Subcutaneous abdominal adipose tissue (tissue), 5 donors: ENCODE measurements at regions not wholly inside any gene's neighbourhood (a gene's known extent, or its start where the extent isn't known, plus 50 kb on each side); places are given as distances from the start of the nearest gene placed in this dataset.

Experiments used
- H3K27ac ChIP-seq: one replicate; pipeline ENCODE4 v1.7.0; 2013; ENCODE audit warnings: low read depth, mild to moderate bottlenecking, inconsistent platforms, low read length, moderate library complexity
- H3K27me3 ChIP-seq, 5 donors: one replicate each; pipeline ENCODE4 v1.7.0; 2013; ENCODE audit warnings: low read length in 5 of 5, inconsistent platforms in 1 of 5; ENCODE audit not compliant: control insufficient read depth in 5 of 5, insufficient read depth in 4 of 5
- H3K36me3 ChIP-seq, 5 donors: one replicate each; pipeline ENCODE4 v1.7.0; 2013; ENCODE audit warnings: low read length in 5 of 5; ENCODE audit not compliant: control insufficient read depth in 5 of 5, insufficient read depth in 5 of 5
- H3K4me1 ChIP-seq, 5 donors: one replicate each; pipeline ENCODE4 v1.7.0; 2013; ENCODE audit warnings: low read length in 5 of 5, mild to moderate bottlenecking in 3 of 5, moderate library complexity in 1 of 5; ENCODE audit not compliant: control insufficient read depth in 5 of 5, insufficient read depth in 5 of 5
- H3K4me3 ChIP-seq, 5 donors: one replicate each; pipeline ENCODE4 v1.7.0; 2013; ENCODE audit warnings: low read length in 5 of 5, low read depth in 1 of 5
- H3K9ac ChIP-seq, 5 donors: one replicate each; pipeline ENCODE4 v1.7.0; 2013; ENCODE audit warnings: low read length in 5 of 5, mild to moderate bottlenecking in 4 of 5, moderate library complexity in 3 of 5
- H3K9me3 ChIP-seq, 5 donors: one replicate each; pipeline ENCODE4 v1.7.0; 2013; ENCODE audit warnings: low read length in 5 of 5; ENCODE audit not compliant: control insufficient read depth in 5 of 5
- donor health status: healthy.
- donor health status: healthy.
- donor health status: healthy.
- donor health status: healthy.
- donor health status: healthy.

DNA sequence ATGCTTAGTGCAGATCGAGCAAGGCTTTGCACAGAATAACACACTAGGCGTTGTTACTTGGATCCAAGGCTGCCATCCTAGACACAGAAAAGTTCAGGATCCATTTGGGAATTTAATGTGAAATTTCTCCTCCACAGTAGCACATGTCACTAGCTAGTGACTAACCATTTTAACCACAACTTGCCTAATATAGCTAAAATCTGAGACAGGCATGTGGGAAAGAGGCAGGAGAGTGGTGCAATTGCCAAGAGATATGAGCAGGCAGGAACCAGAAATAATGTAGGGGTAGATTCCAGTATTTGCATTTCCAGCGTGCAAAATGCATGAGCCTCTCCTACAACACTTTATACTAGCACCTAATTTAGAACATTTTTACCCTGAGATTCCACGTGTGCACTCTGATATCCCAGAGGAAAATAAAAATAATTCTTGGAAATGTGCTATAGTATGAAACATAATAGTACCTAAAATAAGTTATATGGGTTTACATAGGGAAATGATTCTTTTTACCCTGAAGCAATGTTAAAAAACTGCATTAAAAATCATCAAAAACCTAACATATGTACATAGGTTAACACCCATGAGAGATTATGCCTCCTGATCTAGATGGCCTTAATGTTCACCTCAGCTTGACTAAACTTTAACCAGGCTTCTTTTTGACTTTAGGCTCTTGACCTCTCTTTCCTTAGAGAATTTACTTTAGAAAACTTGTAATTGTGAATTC is 1230.6 kb upstream of the NUDT12 start:
- no peaks in the 10 kb centered on the region for H3K9me3 ChIP-seq
- no peak overlapping the region for H3K27ac ChIP-seq
- H3K4me1 ChIP-seq, result no peaks in the 10 kb centered on the region
- no peak overlapping the region for H3K4me3 ChIP-seq
- H3K27me3 ChIP-seq, result no peaks in the 10 kb centered on the region
- no peak overlapping the region for H3K9ac ChIP-seq
- H3K36me3 ChIP-seq, result no peaks in the 10 kb centered on the region

DNA sequence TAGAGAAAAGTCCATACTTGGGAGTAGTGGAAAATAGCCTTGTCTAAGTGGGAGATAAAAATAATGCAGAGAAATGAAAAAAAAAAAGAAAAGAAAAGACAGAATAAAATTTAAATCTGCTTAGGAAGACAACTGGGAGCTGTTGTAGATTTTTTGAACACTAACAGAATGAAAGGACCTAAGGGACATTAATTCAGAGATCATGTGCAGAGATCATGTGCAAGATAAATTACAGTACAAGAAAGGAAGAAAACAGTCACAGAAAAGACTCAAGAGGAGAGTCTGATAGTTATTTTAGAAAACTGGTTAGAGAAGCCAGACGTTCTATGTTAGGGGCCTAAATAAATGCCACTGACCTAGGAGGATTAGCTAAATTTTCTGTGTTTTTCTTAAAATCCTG is 1226.8 kb upstream of the NUDT12 start:
- H3K9me3 ChIP-seq, result no peaks in the 10 kb centered on the region
- no peaks in the 10 kb centered on the region for H3K27me3 ChIP-seq
- no peak overlapping the region for H3K4me3 ChIP-seq
- H3K4me1 ChIP-seq, result no peaks in the 10 kb centered on the region
- H3K27ac ChIP-seq, result no peak overlapping the region
- no peaks in the 10 kb centered on the region for H3K36me3 ChIP-seq
- no peak overlapping the region for H3K9ac ChIP-seq

DNA sequence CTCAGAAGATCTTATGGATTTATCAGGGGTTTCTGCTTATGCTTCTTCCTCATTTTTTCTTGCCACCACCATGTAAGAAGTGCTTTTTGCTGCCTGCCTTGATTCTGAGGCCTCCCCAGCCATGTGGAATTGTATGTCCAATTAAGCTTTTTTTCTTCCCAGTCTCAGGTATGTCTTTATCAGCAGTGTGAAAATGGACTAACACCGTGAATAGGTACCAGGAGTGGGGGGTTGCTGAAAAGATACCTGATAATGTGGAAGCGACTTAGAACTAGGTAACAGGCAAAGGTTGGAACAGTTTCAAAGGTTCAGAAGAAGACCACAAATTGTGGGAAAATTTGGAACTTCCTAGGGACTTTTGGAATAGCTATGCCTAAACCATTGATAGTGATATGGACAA is 1222.5 kb upstream of the NUDT12 start:
- Histone ChIP-seq H3K4me1 (no peaks in the 10 kb centered on the region), H3K9ac (no peak overlapping the region), H3K27ac (no peak overlapping the region), H3K9me3 (no peaks in the 10 kb centered on the region), H3K36me3 (no peaks in the 10 kb centered on the region), H3K4me3 (no peak overlapping the region), H3K27me3 (no peaks in the 10 kb centered on the region)

DNA sequence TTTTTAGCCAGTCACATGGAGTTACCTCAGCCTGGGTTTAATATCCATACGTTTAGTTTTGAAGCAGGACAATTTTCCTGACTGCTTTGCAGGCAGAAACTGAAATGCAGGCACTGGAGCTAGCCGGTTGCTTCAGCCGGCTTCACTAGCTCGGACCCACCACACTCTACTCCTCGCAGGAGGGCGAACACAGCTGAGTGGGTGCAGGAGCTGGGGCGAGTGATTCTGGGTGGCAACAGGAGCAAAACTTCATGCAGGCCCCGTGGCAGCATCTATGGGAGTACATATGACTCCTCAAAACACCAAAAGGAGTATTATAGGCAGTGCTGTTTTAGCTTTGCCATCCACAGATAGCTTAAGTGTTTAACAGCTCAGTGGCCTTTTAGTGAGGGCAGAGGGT is 1211.8 kb upstream of the NUDT12 start:
- Histone ChIP-seq H3K4me1 (no peaks in the 10 kb centered on the region), H3K36me3 (no peaks in the 10 kb centered on the region), H3K27me3 (no peaks in the 10 kb centered on the region), H3K4me3 (no peak overlapping the region), H3K9ac (no peak overlapping the region), H3K27ac (no peak overlapping the region), H3K9me3 (peaks cover 0 to 5% (median 0%) of the 10 kb centered on the region in 5 donors)

DNA sequence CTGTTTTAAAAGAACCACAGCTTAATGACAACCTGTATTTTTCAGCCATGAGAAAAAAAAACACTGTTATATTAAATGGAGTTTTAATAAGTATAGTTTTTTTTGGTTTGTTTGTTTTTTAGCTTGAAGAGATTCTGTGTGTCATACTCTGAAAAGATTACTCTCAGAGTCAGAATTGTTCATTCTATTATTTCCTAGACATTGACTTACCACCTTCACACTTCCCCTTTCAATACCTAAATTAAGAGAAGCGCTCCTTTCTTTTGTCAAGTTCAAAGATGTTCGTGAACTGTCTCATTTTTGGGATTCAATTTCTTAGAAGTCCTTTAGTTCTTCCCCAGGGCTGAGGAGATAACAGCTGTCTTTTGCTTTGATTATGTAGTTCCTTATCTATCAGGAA is 1201.6 kb upstream of the NUDT12 start:
- H3K9ac ChIP-seq, result no peak overlapping the region
- no peaks in the 10 kb centered on the region for H3K9me3 ChIP-seq
- no peak overlapping the region for H3K27ac ChIP-seq
- no peak overlapping the region for H3K4me3 ChIP-seq
- H3K27me3 ChIP-seq, result no peaks in the 10 kb centered on the region
- no peaks in the 10 kb centered on the region for H3K36me3 ChIP-seq
- H3K4me1 ChIP-seq, result no peaks in the 10 kb centered on the region

DNA sequence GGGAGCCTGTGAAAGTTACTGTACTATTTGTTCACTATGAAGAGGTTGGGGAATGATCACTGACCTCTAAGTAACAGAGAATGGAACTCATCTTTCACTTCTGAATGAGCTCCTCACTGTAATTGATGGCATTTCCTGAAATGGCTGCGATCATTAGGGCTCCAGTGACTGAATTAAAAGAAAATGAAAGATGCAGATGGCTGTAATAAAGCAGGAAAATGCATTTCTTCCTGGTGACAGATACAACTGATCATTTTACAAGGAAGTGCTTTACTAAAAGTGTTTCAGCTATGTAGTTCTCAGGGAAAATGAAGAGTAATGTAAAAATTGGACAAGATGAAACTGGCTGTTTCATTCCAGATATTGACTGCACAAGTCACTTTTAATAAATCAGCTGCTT is 1200.6 kb upstream of the NUDT12 start:
- Histone ChIP-seq H3K4me3 (no peak overlapping the region), H3K9me3 (no peaks in the 10 kb centered on the region), H3K4me1 (no peaks in the 10 kb centered on the region), H3K9ac (no peak overlapping the region), H3K27me3 (no peaks in the 10 kb centered on the region), H3K27ac (no peak overlapping the region), H3K36me3 (no peaks in the 10 kb centered on the region)

DNA sequence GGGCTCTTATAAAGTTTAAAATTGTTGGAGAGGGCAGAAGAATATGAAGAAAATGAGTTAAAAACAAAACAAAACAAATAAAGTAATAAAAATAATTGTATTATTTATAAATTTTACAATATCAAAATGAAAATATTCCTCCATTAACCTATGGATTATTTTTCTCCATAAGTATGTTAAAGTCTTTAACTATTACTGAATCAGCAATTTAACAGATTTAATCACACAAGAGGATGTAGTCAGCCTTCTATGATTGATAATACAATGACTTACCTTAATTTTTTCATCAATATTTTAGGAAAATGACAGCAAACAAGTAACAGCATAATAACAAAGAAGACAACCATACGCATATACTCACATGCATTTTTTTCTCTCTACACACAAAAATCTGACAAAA is 1195.3 kb upstream of the NUDT12 start:
- no peaks in the 10 kb centered on the region for H3K9me3 ChIP-seq
- H3K27me3 ChIP-seq, result no peaks in the 10 kb centered on the region
- H3K4me3 ChIP-seq, result no peak overlapping the region
- H3K9ac ChIP-seq, result no peak overlapping the region
- no peaks in the 10 kb centered on the region for H3K4me1 ChIP-seq
- H3K36me3 ChIP-seq, result no peaks in the 10 kb centered on the region
- no peak overlapping the region for H3K27ac ChIP-seq

DNA sequence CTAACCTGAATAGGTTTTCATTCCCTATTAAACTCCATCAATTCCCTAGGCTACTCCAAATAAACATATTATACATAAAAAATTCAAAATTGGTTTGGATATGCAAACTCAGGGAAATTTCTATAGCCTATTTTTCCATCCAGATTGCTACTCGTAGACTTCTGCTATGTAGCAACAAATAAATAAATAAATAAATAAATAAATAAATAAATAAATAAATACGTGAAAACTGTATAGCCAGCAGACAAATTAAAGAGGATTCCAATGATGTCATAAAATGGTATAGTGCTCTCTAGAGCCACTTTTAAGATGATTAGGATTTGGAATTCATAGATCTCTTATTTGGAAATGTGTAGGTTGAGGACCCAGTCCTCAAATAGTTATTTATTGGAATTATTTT is 1193.2 kb upstream of the NUDT12 start:
- no peak overlapping the region for H3K9ac ChIP-seq

DNA sequence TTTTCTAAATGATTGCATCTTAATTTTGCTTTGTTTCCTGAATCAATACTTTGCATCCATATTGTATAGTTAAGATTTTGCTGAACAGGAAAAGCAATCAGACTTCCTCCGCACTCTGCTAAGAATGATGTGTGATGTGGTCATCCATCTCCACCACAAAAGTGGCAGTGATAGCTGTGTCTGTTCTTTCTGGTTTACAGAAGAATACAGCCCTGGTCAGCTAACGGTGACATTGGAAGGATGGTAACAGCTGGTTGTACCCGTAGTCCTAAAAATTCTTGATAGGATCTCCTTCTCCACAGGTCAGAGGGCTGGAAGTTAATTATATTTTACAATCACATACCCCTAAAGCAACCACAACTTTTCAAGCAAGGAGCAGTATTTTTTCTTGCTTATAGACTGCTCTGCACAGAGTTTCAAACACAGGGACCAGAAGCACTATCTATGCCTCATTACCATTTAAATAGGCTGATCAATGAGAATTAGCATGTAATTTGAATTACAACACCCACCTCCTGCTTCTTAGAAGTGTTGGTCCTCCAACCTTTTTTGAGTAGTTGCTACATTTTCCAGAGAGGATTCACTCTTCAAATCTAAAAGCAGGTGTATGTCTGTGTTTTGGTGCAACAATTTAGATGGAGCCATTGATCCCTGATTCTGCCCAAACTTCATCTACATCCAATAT is 1191.9 kb upstream of the NUDT12 start:
- Histone ChIP-seq H3K27ac (no peak overlapping the region), H3K27me3 (no peaks in the 10 kb centered on the region), H3K4me1 (no peaks in the 10 kb centered on the region), H3K36me3 (no peaks in the 10 kb centered on the region), H3K9ac (no peak overlapping the region), H3K9me3 (no peaks in the 10 kb centered on the region), H3K4me3 (no peak overlapping the region)

More for the DNA sequence above, 1193.2 kb upstream of the NUDT12 start:
- Histone ChIP-seq H3K4me1 (no peaks in the 10 kb centered on the region), H3K36me3 (no peaks in the 10 kb centered on the region), H3K4me3 (no peak overlapping the region), H3K27me3 (no peaks in the 10 kb centered on the region), H3K9me3 (no peaks in the 10 kb centered on the region), H3K27ac (no peak overlapping the region)

DNA sequence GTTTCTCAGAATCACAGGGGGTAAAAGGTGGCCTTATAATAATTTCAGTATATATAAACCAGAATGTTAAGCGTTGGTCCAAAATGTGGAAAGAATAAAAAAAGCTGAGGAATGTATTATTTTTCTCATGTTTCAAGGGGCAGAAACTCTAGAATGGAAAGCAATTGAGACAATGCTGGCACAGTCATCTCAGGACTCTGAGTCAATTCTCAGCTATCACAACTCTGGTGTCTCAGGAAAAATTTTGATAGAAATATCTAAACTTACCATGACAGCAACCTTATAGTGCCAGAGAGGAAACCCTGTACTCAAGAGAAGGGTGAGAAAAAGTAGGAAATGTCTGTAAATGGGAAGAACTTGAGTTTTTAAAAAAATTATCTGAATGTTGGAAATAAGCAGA is 1189.4 kb upstream of the NUDT12 start:
- Histone ChIP-seq H3K27ac (no peak overlapping the region), H3K9me3 (no peaks in the 10 kb centered on the region), H3K4me3 (no peak overlapping the region), H3K27me3 (no peaks in the 10 kb centered on the region), H3K9ac (no peak overlapping the region), H3K36me3 (no peaks in the 10 kb centered on the region), H3K4me1 (no peaks in the 10 kb centered on the region)
